ENCODE measurements at regions not wholly inside any gene's neighbourhood (a gene's known extent, or its start where the extent isn't known, plus 50 kb on each side); places are given as distances from the start of the nearest gene placed in this dataset.

GRCh38 chr10:88152728-88153133 lies 289.3 kb downstream of the PTEN start:
- Histone ChIP-seq H3K9me3 (ENCODE audit: control insufficient read depth in 2 of 3, insufficient read depth in 1 of 3, low read length in 3 of 3) (no peaks in the 10 kb centered on the region), H3K27ac (ENCODE audit: low read depth in 2 of 2, low read length in 2 of 2) (no peak overlapping the region), H3K9ac (ENCODE audit: low read length in 3 of 3) (no peak overlapping the region), H3K27me3 (ENCODE audit: control insufficient read depth, insufficient read depth, low read length) (no peaks in the 10 kb centered on the region), H3K4me1 (ENCODE audit: control insufficient read depth in 2 of 3, insufficient read depth in 2 of 3, low read depth in 1 of 3, low read length in 3 of 3) (no peaks in the 10 kb centered on the region), H3K36me3 (ENCODE audit: control insufficient read depth in 2 of 3, insufficient read depth in 3 of 3, low read length in 3 of 3) (no peaks in the 10 kb centered on the region), H3K4me3 (ENCODE audit: low read length in 3 of 3) (no peak overlapping the region)
- intact Hi-C loops (cut with DNase I), result no loop called here
- DNase-seq (no peak), FAIRE-seq (no peak)
- TF ChIP-seq CTCF (IDR thresholded peaks at IDR 0.05; ENCODE audit: borderline replicate concordance, extremely low read depth, insufficient read depth), result no peak

- intact Hi-C loops (cut with DNase I), result no loop called here
- Histone ChIP-seq H3K9ac (ENCODE audit: low read length in 3 of 3) (no peak overlapping the region), H3K4me3 (ENCODE audit: low read length in 3 of 3) (no peak overlapping the region), H3K9me3 (ENCODE audit: control insufficient read depth in 2 of 3, insufficient read depth in 1 of 3, low read length in 3 of 3) (no peaks in the 10 kb centered on the region), H3K4me1 (ENCODE audit: control insufficient read depth in 2 of 3, insufficient read depth in 2 of 3, low read depth in 1 of 3, low read length in 3 of 3) (no peaks in the 10 kb centered on the region), H3K27me3 (ENCODE audit: control insufficient read depth, insufficient read depth, low read length) (no peaks in the 10 kb centered on the region), H3K27ac (ENCODE audit: low read depth in 2 of 2, low read length in 2 of 2) (no peak overlapping the region), H3K36me3 (ENCODE audit: control insufficient read depth in 2 of 3, insufficient read depth in 3 of 3, low read length in 3 of 3) (no peaks in the 10 kb centered on the region)
- DNase-seq (no peak), FAIRE-seq (no peak)
- TF ChIP-seq CTCF (IDR thresholded peaks at IDR 0.05; ENCODE audit: borderline replicate concordance, extremely low read depth, insufficient read depth), result no peak
Measured at GRCh38 chr10:88154596-88155250, 291.3 kb downstream of the PTEN start.

- intact Hi-C loops (cut with DNase I), result no loop called here
- no peak for TF ChIP-seq CTCF (IDR thresholded peaks at IDR 0.05; ENCODE audit: borderline replicate concordance, extremely low read depth, insufficient read depth)
- no peaks in the 10 kb centered on the region for H3K36me3 ChIP-seq (ENCODE audit: control insufficient read depth in 2 of 3, insufficient read depth in 3 of 3, low read length in 3 of 3)
- H3K4me1 ChIP-seq (ENCODE audit: control insufficient read depth in 2 of 3, insufficient read depth in 2 of 3, low read depth in 1 of 3, low read length in 3 of 3), result no peaks in the 10 kb centered on the region
- H3K27ac ChIP-seq (ENCODE audit: low read depth in 2 of 2, low read length in 2 of 2), result no peak overlapping the region
- no peak overlapping the region for H3K4me3 ChIP-seq (ENCODE audit: low read length in 3 of 3)
- no peaks in the 10 kb centered on the region for H3K27me3 ChIP-seq (ENCODE audit: control insufficient read depth, insufficient read depth, low read length)
- DNase-seq, result no peak
- no peaks in the 10 kb centered on the region for H3K9me3 ChIP-seq (ENCODE audit: control insufficient read depth in 2 of 3, insufficient read depth in 1 of 3, low read length in 3 of 3)
- FAIRE-seq, result no peak
- no peak overlapping the region for H3K9ac ChIP-seq (ENCODE audit: low read length in 3 of 3)
Measured at GRCh38 chr10:88156341-88156740, 292.9 kb downstream of the PTEN start.

- Histone ChIP-seq H3K9me3 (ENCODE audit: control insufficient read depth in 2 of 3, insufficient read depth in 1 of 3, low read length in 3 of 3) (no peaks in the 10 kb centered on the region), H3K27ac (ENCODE audit: low read depth in 2 of 2, low read length in 2 of 2) (no peak overlapping the region), H3K9ac (ENCODE audit: low read length in 3 of 3) (no peak overlapping the region), H3K4me3 (ENCODE audit: low read length in 3 of 3) (no peak overlapping the region), H3K36me3 (ENCODE audit: control insufficient read depth in 2 of 3, insufficient read depth in 3 of 3, low read length in 3 of 3) (no peaks in the 10 kb centered on the region), H3K27me3 (ENCODE audit: control insufficient read depth, insufficient read depth, low read length) (no peaks in the 10 kb centered on the region), H3K4me1 (ENCODE audit: control insufficient read depth in 2 of 3, insufficient read depth in 2 of 3, low read depth in 1 of 3, low read length in 3 of 3) (no peaks in the 10 kb centered on the region)
- no peak for TF ChIP-seq CTCF (IDR thresholded peaks at IDR 0.05; ENCODE audit: borderline replicate concordance, extremely low read depth, insufficient read depth)
- FAIRE-seq (no peak), DNase-seq (no peak)
- intact Hi-C loops (cut with DNase I), result no loop called here
Measured at GRCh38 chr10:88157981-88158465, 294.6 kb downstream of the PTEN start.

All from kidney (tissue), 13 donors.